Caki2 (cell line): ENCODE measurements at regions not wholly inside any gene's neighbourhood (a gene's known extent, or its start where the extent isn't known, plus 50 kb on each side); places are given as distances from the start of the nearest gene placed in this dataset.
"Not testable (repeated sequence)": the region's sequence is repeated elsewhere in the genome, so short reads cannot be mapped to it uniquely, and the experiment has no call there.

Experiments
- DNase-seq: peaks from one replicate; pipeline ENCODE4 v3.0.0-alpha.2; 2015; ENCODE audit warnings: low read depth
- in situ Hi-C: cut with HindIII; loops from 2 replicates; pipeline ENCODE4 v1.10.0; 2016; ENCODE audit warnings: low sequenced_read_pairs, low pct_unique_long_range_greater_than_20kb, mixed read lengths

DNA sequence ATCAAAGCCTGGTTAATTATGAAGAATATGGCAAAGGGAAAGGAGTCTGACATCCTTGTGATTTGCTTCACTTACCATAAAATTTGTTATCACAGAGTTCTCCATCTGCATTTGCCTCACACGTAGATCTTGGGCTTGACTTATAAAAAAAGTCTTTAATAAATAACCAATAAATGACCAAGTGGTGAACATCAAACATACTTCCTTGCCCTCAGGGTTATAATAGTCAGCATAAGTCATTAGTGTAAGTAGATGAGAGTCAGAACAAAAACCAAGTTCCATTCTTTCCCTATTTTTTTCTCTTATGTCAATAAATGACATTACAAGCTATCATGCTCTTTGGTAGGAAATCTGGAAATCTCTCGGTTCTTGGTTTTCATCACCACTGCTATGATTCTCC, 635.4 kb upstream of the ATXN7L3B start:
- in situ Hi-C loops, result no loop called here
- peak; percentile 92 for DNase-seq

DNA sequence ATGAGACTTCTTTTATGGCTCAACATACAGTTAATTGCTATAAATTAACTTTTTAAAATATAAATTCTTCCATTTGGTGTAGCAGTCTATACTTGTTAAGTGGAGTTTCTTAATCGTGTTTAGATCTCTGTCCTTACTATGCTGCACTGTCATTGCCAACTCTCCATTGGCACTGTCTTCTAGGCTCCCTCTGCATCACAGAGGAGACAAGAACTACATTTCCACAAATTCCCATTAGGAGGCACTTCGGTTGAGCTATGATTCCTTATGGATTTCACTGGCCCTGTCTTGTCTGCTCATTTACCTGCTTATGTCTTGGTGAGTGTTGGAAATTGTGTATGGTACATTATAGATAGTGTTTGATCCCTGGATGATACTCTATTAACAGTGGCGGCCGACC, 630.9 kb upstream of the ATXN7L3B start:
- DNase-seq, result no peak
- in situ Hi-C loops, result no loop called here

- in situ Hi-C loops, result no loop called here
- peak; percentile 26 for DNase-seq
Measured at GRCh38 chr12:73935817-73936216, 601.8 kb upstream of the ATXN7L3B start.

GRCh38 chr12:73947326-73948026, 590.2 kb upstream of the ATXN7L3B start:
- in situ Hi-C loops, result no loop called here
- DNase-seq, result no peak

GRCh38 chr12:73950507-73950906, 587.1 kb upstream of the ATXN7L3B start:
- in situ Hi-C loops, result no loop called here
- no peak for DNase-seq

GRCh38 chr12:73951956-73952703, 585.5 kb upstream of the ATXN7L3B start:
- DNase-seq, result no peak
- in situ Hi-C loops, result no loop called here

DNA sequence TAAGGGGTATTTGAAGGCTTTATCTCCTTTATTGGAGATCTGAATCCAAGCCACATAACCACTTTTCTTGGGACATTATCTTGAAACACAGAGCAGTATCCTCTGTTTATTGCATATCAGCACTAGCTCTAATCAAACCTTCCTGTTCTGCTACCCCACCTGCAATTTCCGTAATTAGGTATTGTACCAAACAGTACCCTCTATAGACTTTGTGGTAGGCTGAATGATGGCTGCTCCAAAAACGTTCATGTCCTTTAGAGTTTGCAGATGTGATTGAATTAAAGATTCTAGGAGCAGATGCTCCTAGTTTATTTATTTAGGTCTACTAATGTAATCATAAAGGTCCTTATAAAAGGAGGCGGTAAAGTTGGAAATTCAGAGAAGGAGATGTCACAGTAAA, 573.0 kb upstream of the ATXN7L3B start:
- DNase-seq, result no peak
- in situ Hi-C loops, result no loop called here

DNA sequence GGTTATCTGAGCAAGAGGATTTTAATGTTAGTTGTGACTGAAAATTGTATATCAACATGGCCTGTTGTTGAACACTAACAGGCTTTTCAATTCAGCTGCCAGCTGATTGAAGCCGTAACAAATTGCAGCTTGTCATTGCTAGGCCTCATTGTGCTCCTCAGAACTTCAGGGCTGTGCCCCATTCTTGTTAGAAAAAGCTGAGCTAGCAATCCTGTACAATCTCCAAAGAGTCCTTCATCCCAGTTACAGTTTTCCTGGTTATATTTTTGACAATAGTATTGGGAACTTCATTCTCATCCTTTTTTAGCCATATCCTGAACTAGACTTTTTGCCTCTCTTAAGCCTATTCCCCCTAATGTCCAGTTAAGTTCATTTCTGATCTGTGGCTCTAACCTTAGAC, 564.1 kb upstream of the ATXN7L3B start:
- in situ Hi-C loops, result no loop called here
- DNase-seq, result no peak

DNA sequence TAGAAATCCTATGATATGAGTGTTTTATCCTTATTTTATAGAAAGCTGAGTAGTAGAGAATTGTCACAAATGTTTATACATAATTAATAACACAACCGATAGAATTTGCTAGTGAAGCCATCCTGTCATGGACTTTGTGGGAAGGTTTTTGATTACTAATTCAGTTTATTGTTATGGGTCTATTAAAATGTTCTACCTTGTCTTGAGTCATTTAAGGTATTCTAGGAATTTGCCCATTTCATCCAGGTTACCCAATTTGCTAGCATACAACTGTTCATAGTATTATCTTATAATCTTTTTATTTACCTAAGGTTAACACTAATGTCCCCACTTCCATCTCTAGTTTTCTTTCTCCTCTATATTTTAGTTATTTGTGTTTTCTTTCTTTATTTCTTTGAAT, 553.1 kb upstream of the ATXN7L3B start:
- no peak for DNase-seq
- in situ Hi-C loops, result no loop called here

- in situ Hi-C loops, result no loop called here
- no peak for DNase-seq
Measured at GRCh38 chr12:73991138-73991537, 546.5 kb upstream of the ATXN7L3B start.

GRCh38 chr12:73998894-73999293, 538.7 kb upstream of the ATXN7L3B start:
- in situ Hi-C loops, result no loop called here
- no peak for DNase-seq

DNA sequence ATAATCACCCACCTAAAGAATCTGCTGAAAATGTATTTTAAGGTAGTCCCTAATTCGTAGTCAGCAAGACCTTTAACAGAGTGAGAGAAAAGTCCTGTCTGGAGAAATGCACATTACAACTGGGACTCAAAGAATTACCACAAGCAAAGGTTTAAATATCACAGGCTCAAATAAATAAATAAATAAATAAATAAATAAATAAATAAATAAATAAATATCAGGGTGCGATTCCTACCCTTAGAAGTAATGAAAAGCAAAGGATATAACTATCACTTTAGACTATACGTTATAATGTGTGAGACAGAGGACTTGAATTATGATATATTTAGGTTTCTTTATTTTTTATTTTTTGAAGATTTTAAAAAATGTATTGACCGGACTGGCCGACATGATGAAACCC, 522.5 kb upstream of the ATXN7L3B start:
- in situ Hi-C loops, result no loop called here
- DNase-seq, result no peak

GRCh38 chr12:74016324-74016723, 521.3 kb upstream of the ATXN7L3B start:
- in situ Hi-C loops, DNase-seq: not testable (repeated sequence)

DNA sequence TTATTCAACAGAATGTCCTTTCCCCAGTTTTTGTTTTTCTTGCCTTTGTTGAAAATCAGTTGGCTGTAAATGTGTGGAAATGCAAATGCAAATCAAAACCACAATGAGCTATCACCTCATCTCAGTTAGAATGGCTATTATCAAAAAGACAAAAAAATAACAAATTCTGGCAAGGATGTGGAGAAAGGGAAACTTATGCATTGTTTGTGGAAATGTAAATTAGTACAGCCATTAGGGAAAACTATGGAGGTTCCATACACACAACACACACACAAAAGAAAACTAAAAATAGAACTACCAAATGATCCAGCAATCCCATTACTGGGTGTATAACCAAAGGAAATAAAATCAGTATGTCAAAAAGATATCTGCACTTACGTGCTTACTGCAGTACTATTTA, 518.8 kb upstream of the ATXN7L3B start:
- in situ Hi-C loops, result no loop called here
- no peak for DNase-seq

- in situ Hi-C loops, result no loop called here
- peak; percentile 56 for DNase-seq
Measured at GRCh38 chr12:74021937-74022336, 515.7 kb upstream of the ATXN7L3B start.

DNA sequence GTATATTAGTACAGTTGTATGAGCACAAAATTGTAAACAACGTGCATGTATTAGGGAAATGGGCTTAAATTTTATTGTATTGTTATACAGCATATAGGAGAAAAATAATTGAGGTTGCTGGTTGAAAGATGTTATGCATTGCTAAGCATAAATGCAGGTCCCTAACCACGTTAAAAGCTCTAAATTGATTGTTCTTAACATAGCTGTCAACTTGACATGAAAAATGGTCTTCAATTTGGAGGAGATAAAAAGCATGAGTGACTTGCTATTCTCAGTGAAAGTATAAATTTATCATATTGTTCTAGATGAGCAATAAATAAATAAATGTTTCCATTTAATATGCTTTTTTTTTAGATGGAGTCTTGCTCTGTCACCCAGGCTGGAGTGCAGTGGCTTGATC, 506.6 kb upstream of the ATXN7L3B start:
- no peak for DNase-seq
- in situ Hi-C loops, result no loop called here

GRCh38 chr12:74033531-74033930, 504.1 kb upstream of the ATXN7L3B start:
- in situ Hi-C loops, result no loop called here
- DNase-seq, result no peak

GRCh38 chr12:74039138-74039537, 498.5 kb upstream of the ATXN7L3B start:
- DNase-seq, in situ Hi-C loops: not testable (repeated sequence)

DNA sequence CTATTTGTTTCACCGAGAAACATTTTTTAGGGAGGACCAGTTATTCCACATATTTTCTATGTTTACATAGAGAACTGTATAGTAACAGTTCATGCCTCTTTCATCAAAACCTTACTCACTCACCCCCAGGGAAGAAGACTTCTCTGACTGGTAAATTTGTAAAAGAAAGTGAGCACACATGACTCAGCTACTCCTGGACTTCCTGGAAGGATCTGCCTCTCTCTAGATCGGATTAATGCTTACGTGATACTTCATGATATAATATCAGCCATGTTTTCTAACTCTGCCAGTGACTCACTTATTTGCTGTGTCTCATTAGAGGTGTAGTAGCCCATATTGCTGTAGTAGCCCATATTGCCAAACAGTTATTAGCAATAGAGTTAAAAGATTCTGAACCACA, 494.3 kb upstream of the ATXN7L3B start:
- peak; percentile 75 for DNase-seq
- in situ Hi-C loops, result no loop called here

GRCh38 chr12:74049348-74049747, 488.3 kb upstream of the ATXN7L3B start:
- in situ Hi-C loops, result no loop called here
- DNase-seq, result no peak
